ENCODE measurements at regions not wholly inside any gene's neighbourhood (a gene's known extent, or its start where the extent isn't known, plus 50 kb on each side); places are given as distances from the start of the nearest gene placed in this dataset.

DNA sequence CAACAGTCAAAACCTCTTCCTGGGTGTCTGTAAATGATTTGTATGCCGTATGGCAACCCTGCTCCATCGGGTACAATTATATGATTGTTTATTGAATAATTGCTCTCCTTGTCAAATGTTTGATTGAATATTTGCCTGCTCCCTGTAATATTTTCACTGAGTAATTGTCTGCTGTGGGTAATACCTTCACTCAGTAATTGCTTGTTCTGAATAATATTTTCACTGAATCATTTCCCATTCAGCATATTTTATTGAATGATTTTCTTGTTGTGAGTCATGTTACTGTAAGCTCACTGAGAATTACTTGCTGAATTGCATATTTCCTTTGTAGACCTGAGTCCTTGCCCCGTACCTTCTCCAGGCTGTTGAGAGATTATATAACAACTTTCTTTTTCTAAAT is 535.2 kb downstream of the METTL4 start:
- DNase-seq (ENCODE audit: low read depth): no peak

GRCh38 chr18:2040279-2040678 is 531.0 kb downstream of the METTL4 start:
- no peak for DNase-seq (ENCODE audit: low read depth)

GRCh38 chr18:2049986-2050385 is 521.3 kb downstream of the METTL4 start:
- DNase-seq (ENCODE audit: low read depth): no peak

DNA sequence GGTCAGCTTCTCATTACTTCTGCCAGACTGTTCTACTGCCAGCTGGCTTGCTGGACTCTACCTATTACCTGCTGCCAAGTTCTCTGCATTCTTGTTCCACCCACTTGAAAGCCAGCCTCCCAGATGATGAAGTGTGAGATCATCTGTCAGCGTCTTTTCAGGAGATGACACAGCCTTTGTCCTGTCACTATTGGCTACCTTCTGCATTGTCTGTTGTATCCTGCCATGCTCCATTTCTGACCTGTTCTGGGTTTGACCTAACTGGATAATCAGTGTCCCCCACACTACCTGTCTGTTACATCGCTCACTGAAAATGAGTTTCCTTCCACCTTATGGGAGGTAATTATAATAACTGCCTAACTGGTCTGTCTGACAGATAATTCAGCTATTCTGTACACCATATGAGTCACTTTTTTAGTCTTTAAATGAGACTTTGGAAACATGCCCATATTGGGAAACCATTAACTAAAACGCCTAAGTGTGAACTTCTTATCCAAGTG is 520.6 kb downstream of the METTL4 start:
- no peak for DNase-seq (ENCODE audit: low read depth)

DNA sequence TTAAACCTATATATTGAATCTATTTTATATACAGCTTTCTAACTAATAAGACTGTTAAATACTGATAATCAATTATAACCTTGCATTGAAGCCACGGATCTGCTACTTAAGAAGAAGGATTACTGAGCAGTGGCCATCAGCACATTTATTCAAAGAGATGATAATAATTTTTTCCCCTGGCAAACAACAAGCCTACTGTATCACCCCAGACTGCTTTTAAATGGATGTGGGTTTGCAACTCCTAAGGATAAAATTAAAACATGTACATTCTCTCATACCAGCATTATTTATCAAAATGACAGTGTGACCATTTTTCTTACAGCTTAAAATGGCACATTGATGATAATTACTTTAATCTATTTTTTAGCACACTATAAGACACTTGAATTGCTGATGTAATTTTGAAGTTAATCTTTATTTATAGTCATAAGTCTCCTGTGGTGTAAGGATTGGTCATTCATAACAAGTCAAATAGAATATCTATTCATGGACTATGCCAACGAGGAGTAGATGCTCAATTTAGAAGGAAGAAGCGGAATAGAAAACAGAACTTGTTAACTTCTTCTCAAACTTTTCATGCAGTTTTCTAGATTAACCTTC is 517.7 kb downstream of the METTL4 start:
- DNase-seq (ENCODE audit: low read depth): no peak

DNA sequence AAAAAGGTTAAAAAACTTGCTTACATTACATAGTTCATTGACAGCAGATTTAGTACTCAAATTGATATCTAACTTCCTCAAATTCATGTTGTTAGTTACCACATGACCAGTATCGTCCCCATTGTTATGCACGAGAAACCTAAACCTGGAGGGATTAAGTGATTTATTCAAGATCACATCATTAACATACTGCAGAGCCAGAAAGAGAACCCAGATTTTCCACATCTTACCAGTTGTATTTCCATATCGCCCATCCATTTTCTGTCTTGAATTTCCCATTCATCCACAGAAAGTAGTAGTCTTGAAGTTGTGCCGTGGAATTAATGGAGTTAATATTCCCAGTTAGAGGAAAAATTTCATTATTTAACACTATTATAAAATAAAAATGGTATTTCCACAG is 512.0 kb downstream of the METTL4 start:
- no peak for DNase-seq (ENCODE audit: low read depth)

DNA sequence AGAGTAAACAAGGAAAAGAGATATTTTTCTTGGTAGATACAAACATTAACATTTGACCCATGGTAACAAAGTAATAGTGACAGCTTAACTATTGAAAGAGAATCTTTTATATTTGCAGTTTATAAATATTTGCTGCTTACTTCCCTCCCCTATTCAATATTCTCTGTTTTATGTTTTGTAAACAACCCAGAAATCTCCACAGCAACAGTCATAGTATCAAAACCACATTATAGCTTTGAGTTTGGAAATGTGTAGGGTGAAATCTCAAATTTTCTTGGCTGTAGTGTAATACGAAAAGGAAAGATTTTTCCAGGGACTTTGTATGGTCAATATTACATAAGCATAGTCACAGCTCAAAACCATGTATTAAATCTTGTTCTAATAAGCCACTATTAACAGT is 511.2 kb downstream of the METTL4 start:
- DNase-seq (ENCODE audit: low read depth): no peak

DNA sequence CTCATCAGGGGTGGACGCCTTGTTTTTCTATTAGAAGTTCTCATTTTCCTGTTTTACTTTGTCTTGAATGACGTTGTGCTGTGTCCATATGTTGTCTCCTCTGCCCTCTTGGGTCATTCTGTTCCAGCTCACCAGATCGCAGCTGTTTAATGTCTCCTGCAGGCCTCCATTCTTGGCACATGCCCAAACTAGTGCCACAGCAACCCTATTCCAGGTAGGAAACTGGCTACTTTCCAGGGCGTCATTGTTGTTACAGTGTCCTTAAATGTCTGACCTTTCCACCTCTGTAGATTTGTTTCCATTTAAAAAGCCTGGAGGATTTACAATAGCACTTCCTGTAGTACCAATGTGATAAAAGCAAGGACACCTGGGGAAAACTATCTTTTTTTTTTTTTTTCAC is 500.7 kb downstream of the METTL4 start:
- no peak for DNase-seq (ENCODE audit: low read depth)

GRCh38 chr18:2075499-2075898 is 495.8 kb downstream of the METTL4 start:
- no peak for DNase-seq (ENCODE audit: low read depth)

GRCh38 chr18:2082676-2083075 is 488.6 kb downstream of the METTL4 start:
- no peak for DNase-seq (ENCODE audit: low read depth)

DNA sequence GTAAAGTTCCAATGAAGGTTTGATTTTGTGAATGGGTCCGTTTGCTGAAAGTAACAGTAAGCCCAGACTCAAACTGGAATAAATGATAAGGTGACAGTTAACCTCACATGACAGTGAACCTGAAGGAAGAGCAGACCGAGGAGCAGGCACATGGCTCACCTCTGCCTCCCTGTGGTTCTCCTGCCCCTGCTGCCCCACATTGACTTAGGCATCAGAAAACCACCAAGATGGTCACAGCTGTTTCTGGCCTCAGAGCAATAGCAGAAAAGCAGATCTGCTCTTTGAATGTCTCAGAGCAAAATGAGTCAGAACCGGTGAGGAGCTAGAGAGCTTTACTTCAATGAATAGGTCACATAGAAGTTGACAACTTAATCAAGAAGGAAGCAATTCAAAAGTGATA is 487.6 kb downstream of the METTL4 start:
- no peak for DNase-seq (ENCODE audit: low read depth)

DNA sequence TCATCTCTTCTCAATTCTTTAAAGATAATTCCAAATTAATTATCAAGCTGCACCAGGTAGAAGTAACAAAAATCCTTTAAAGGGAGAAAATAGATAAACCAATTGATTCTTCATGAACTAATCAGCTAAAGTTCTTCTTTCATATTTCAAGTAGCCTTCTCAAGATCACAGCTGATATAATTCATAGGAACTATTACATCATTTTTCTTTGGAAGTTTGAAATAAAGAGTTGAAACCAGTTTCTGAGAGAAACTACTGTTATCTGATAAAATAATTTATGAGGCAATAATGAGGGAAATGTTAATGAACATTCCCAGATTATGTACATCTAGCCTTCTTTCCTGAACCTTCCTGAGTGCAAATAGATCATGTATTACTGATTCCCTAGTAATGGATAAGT is 484.9 kb downstream of the METTL4 start:
- DNase-seq (ENCODE audit: low read depth): no peak

- DNase-seq (ENCODE audit: low read depth): peak; percentile 37
Observed at GRCh38 chr18:2087877-2088673, 483.2 kb downstream of the METTL4 start.

GRCh38 chr18:2089396-2089795 is 481.9 kb downstream of the METTL4 start:
- no peak for DNase-seq (ENCODE audit: low read depth)

GRCh38 chr18:2091937-2092336 is 479.4 kb downstream of the METTL4 start:
- no peak for DNase-seq (ENCODE audit: low read depth)

GRCh38 chr18:2096551-2096950 is 474.8 kb downstream of the METTL4 start:
- no peak for DNase-seq (ENCODE audit: low read depth)

DNA sequence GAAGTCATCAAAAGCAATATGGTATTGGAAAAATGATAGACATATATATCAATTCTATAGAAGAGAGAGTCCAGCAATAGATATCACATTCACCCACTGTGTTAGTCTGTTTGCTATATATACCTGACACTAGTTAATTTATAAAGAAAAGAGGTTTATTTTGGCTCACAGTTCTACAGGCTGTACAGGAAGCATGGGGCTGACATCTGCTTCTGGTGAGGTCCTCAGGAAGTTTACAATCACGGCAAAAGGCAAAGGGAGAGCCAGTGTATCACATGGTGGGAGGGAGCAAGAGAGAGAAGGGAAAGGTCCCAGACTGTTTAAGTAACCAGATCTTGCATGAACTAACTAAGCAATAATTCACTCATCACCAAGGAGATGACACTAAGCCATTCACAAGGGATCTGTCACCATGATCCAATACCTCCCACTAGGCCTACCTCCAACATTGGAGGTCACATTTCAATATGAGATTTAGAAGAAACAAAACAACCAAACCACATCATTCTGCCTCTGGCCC is 470.6 kb downstream of the METTL4 start:
- DNase-seq (ENCODE audit: low read depth): no peak

DNA sequence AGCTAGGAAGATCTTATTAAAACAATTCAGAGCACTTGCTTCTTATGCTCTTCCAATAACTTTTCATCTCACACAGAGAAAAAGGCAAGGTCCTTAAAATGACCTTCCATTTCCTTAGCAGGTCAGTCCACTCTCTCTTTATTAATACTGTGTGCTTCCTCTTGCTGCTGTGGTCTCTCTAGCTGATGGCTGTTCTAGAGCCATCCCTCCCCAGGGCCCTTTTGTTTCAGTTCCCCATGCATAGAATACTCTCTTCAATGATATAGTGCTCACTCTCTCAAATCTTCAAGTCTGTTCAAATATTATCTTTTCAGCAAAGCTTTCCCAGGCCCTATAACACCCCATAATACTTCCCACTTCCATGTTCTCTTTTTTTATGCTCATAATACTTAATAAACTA is 469.3 kb downstream of the METTL4 start:
- no peak for DNase-seq (ENCODE audit: low read depth)

GRCh38 chr18:2103299-2103698 is 468.0 kb downstream of the METTL4 start:
- no peak for DNase-seq (ENCODE audit: low read depth)

DNA sequence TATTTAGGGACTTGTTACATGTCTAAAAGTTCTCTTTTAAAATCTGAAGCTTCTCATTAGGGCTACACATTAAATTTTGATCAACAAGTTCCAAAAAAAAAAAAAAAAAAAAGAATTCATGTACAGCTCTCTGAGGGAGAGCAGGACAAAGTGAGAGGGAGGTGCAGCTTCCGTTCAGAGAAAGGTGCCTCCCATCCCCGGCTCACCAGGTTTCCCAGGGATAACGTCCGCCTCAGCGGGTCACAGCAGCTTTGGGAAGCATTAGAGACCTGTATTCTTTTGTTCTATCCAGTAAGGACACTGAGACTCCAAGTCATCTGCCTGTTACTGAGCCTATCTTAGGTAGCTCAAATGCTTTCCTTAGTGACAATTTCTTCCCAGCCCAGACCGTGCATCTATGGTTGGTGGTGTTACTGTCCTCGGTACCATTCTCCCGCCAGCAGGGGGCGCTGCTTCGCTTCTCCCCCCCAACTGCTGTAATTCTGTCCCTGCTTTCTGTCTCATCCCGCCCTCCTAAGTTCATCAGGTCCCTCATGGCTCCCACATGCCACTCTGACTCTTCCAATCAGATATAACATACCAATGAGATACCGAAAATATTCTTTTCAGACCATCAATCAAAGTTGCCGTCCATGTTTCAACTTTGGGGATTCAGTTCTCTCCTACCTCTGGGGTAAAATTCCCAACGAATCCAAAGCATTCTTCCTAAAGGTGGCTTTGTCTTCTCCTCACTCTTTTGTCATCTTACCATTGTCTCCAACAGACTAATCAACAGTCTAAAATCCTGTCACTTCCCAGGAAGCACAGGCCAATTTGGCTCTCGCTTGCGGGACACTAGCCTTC is 466.5 kb downstream of the METTL4 start:
- DNase-seq (ENCODE audit: low read depth): peak; percentile 41

DNA sequence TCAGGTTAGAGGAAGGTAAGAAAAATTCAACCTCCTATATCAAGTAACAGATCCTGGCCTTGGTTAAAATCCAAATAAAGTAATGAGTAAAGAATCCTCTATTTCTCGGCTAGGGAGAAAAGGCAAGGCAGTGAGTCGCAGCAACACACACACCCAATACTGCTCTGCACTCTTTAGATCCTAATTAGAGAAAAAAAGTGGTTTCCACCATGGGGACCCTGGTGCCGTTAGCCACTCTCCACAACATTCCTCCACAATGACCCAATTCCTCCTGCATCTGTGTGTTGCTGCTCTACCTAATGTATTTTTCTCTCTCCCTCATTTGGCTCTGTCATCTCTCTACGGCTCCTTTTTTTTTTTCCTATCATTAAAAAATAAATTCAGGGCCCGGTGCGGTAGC is 462.7 kb downstream of the METTL4 start:
- DNase-seq (ENCODE audit: low read depth): no peak

DNA sequence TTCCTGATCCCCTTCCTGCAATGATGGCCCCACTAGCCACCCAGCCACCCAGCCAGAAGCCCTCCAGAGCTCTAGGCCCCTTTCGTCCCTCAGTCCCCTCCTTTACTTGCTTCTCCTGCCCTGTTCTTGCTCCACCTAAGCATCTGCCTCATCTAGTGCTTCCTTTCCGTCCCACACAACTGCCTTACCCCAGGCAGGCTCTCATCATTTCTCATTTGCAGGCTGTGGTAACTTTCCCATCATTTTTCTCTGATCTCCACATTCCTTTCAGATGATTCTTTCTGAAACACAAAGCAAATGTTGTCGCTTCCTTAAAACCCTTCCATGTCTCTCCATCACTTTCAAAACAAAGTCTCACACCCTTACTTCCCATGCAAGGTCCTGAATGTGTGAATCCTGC is 459.8 kb downstream of the METTL4 start:
- no peak for DNase-seq (ENCODE audit: low read depth)
